ENCODE measurements at regions not wholly inside any gene's neighbourhood (a gene's known extent, or its start where the extent isn't known, plus 50 kb on each side); places are given as distances from the start of the nearest gene placed in this dataset.

- DNase-seq, result no peak
- no peak for ATAC-seq (ENCODE audit: low FRiP score in 2 of 2)
- H3K9me3 ChIP-seq, result no peaks in the 10 kb centered on the region
- TF ChIP-seq POLR2A (IDR thresholded peaks at IDR 0.05) (no peak), CTCF (IDR thresholded peaks at IDR 0.05) (no peak), EP300 (IDR thresholded peaks at IDR 0.05) (no peak), POLR2AphosphoS5 (IDR thresholded peaks at IDR 0.05) (no peak)
- H3K36me3 ChIP-seq, result no peaks in the 10 kb centered on the region
- H3K4me3 ChIP-seq, result no peak overlapping the region
- H3K27me3 ChIP-seq, result no peaks in the 10 kb centered on the region
- H3K4me1 ChIP-seq, result no peaks in the 10 kb centered on the region
- H3K27ac ChIP-seq, result no peak overlapping the region
Observed at GRCh38 chr4:141290771-141291170, 70.1 kb downstream of the ZNF330 start.

GRCh38 chr4:141294306-141294705 is 73.6 kb downstream of the ZNF330 start:
- Histone ChIP-seq H3K4me3 (no peak overlapping the region), H3K36me3 (no peaks in the 10 kb centered on the region), H3K27me3 (no peaks in the 10 kb centered on the region), H3K9me3 (no peaks in the 10 kb centered on the region), H3K27ac (no peak overlapping the region), H3K4me1 (no peaks in the 10 kb centered on the region)
- ATAC-seq (ENCODE audit: low FRiP score in 2 of 2) (no peak), DNase-seq (no peak)
- 68 to 82% methylated on average over 2 of the region's 2 CpGs for WGBS, 2 donors
- TF ChIP-seq POLR2A (IDR thresholded peaks at IDR 0.05) (no peak), POLR2AphosphoS5 (IDR thresholded peaks at IDR 0.05) (no peak)

- no peaks in the 10 kb centered on the region for H3K9me3 ChIP-seq
- WGBS, 2 donors, result 91 to 96% methylated on average over 2 of the region's 2 CpGs
- TF ChIP-seq POLR2AphosphoS5 (IDR thresholded peaks at IDR 0.05), result no peak
- TF ChIP-seq EP300 (IDR thresholded peaks at IDR 0.05), result no peak
- TF ChIP-seq CTCF (IDR thresholded peaks at IDR 0.05), result no peak
- TF ChIP-seq POLR2A (IDR thresholded peaks at IDR 0.05), result no peak
- H3K27ac ChIP-seq, result no peak overlapping the region
- H3K4me1 ChIP-seq, result no peaks in the 10 kb centered on the region
- no peak for DNase-seq
- no peaks in the 10 kb centered on the region for H3K27me3 ChIP-seq
- H3K4me3 ChIP-seq, result no peak overlapping the region
- ATAC-seq (ENCODE audit: low FRiP score in 2 of 2), result no peak
- no peaks in the 10 kb centered on the region for H3K36me3 ChIP-seq
Observed at GRCh38 chr4:141301216-141301615, 80.5 kb downstream of the ZNF330 start.

- no peak for TF ChIP-seq POLR2A (IDR thresholded peaks at IDR 0.05)
- no peak for TF ChIP-seq EP300 (IDR thresholded peaks at IDR 0.05)
- no peak for TF ChIP-seq CTCF (IDR thresholded peaks at IDR 0.05)
- no peak for TF ChIP-seq POLR2AphosphoS5 (IDR thresholded peaks at IDR 0.05)
- H3K27me3 ChIP-seq, result no peaks in the 10 kb centered on the region
- WGBS, 2 donors, result 65 to 75% methylated on average over 1 of the region's 1 CpG
- no peaks in the 10 kb centered on the region for H3K9me3 ChIP-seq
- H3K4me1 ChIP-seq, result peaks cover 0 to 5% (median 0%) of the 10 kb centered on the region in 4 donors
- ATAC-seq (ENCODE audit: low FRiP score in 2 of 2) (no peak), DNase-seq (no peak)
- no peaks in the 10 kb centered on the region for H3K36me3 ChIP-seq
- no peak overlapping the region for H3K27ac ChIP-seq
- no peak overlapping the region for H3K4me3 ChIP-seq
Observed at GRCh38 chr4:141302924-141303323, 82.2 kb downstream of the ZNF330 start.

- Histone ChIP-seq H3K27ac (no peak overlapping the region), H3K36me3 (no peaks in the 10 kb centered on the region), H3K27me3 (no peaks in the 10 kb centered on the region), H3K4me3 (no peak overlapping the region), H3K9me3 (no peaks in the 10 kb centered on the region), H3K4me1 (peaks cover 0 to 5% (median 0%) of the 10 kb centered on the region in 4 donors)
- no peak for DNase-seq
- no peak for ATAC-seq (ENCODE audit: low FRiP score in 2 of 2)
- TF ChIP-seq POLR2AphosphoS5 (IDR thresholded peaks at IDR 0.05), result no peak
- TF ChIP-seq POLR2A (IDR thresholded peaks at IDR 0.05), result no peak
- no peak for TF ChIP-seq EP300 (IDR thresholded peaks at IDR 0.05)
- no peak for TF ChIP-seq CTCF (IDR thresholded peaks at IDR 0.05)
- 87 to 88% methylated on average over 2 of the region's 2 CpGs for WGBS, 2 donors
Observed at GRCh38 chr4:141304346-141304745, 83.7 kb downstream of the ZNF330 start.
